NCI-H187 (cell line): ENCODE measurements at regions not wholly inside any gene's neighbourhood (a gene's known extent, or its start where the extent isn't known, plus 50 kb on each side); places are given as distances from the start of the nearest gene placed in this dataset.
"Not testable (repeated sequence)": the region's sequence is repeated elsewhere in the genome, so short reads cannot be mapped to it uniquely, and the experiment has no call there.

Experiments
- DNase-seq, 2 experiments: peaks; one replicate each; lab custom pipeline; 2025; lab: John Stamatoyannopoulos, UW

GRCh38 chr3:197368330-197368729 is 69.9 kb upstream of the DLG1 start:
- no peak for DNase-seq

GRCh38 chr3:197367081-197367780 is 68.8 kb upstream of the DLG1 start:
- peak; percentile 20 to 72 for DNase-seq

- no peak for DNase-seq
Measured at GRCh38 chr3:197366301-197367044, 68.1 kb upstream of the DLG1 start.

GRCh38 chr3:197365586-197365985 is 67.2 kb upstream of the DLG1 start:
- no peak for DNase-seq

GRCh38 chr3:197364410-197365071 is 66.1 kb upstream of the DLG1 start:
- no peak for DNase-seq

GRCh38 chr3:197363553-197364409 is 65.4 kb upstream of the DLG1 start:
- no peak for DNase-seq

- DNase-seq = no peak
Measured at GRCh38 chr3:197362081-197362480, 63.7 kb upstream of the DLG1 start.

- not testable (repeated sequence) for DNase-seq
Measured at GRCh38 chr3:197360095-197360494, 61.7 kb upstream of the DLG1 start.

GRCh38 chr3:197359476-197359875 is 61.1 kb upstream of the DLG1 start:
- DNase-seq = not testable (repeated sequence)

- no peak for DNase-seq
Measured at GRCh38 chr3:197356741-197357140, 58.3 kb upstream of the DLG1 start.

- no peak for DNase-seq
Measured at GRCh38 chr3:197356275-197356674, 57.9 kb upstream of the DLG1 start.

- no peak for DNase-seq
Measured at GRCh38 chr3:197355713-197356112, 57.3 kb upstream of the DLG1 start.

GRCh38 chr3:197354568-197355001 is 56.2 kb upstream of the DLG1 start:
- DNase-seq = peak; percentile 47 to 76

GRCh38 chr3:197353867-197354567 is 55.6 kb upstream of the DLG1 start:
- DNase-seq = no peak

- no peak for DNase-seq
Measured at GRCh38 chr3:197353001-197353866, 54.8 kb upstream of the DLG1 start.

- no peak for DNase-seq
Measured at GRCh38 chr3:197352382-197352781, 54.0 kb upstream of the DLG1 start.

GRCh38 chr3:197350446-197350845 is 52.0 kb upstream of the DLG1 start:
- DNase-seq = no peak

GRCh38 chr3:197349368-197349767 is 51.0 kb upstream of the DLG1 start:
- DNase-seq = no peak
